CD14-positive monocyte (primary cell): ENCODE measurements at regions not wholly inside any gene's neighbourhood (a gene's known extent, or its start where the extent isn't known, plus 50 kb on each side); places are given as distances from the start of the nearest gene placed in this dataset.

Experiments used
- DNase-seq, 3 donors: peaks; one replicate each; pipeline ENCODE4 v3.0.0-alpha.2; 2011 to 2022
- H2AFZ ChIP-seq: 2 replicates; pipeline ENCODE4 v1.6.0; 2012; ENCODE audit warnings: mild to moderate bottlenecking, low read depth, low read length, inconsistent platforms; ENCODE audit not compliant: insufficient read depth, poor library complexity, severe bottlenecking
- H3K27ac ChIP-seq, 2 donors: 1 replicate in 1 of 2; 2 replicates in 1 of 2; pipeline ENCODE4 v1.5.1; 2012 to 2013; ENCODE audit warnings: low read length in 2 of 2, control low read depth in 1 of 2, inconsistent platforms in 1 of 2, low read depth in 1 of 2, mild to moderate bottlenecking in 1 of 2
- H3K27me3 ChIP-seq, 2 donors: one replicate each; pipeline versions ENCODE4 v1.6.0 to v1.6.1; 2011 to 2013; ENCODE audit warnings: low read length in 2 of 2; ENCODE audit not compliant: control insufficient read depth in 2 of 2, insufficient read depth in 2 of 2
- H3K36me3 ChIP-seq, 2 donors: replicated peaks in 1 of 2; 1 replicate in 1 of 2; 2 replicates in 1 of 2; pipeline versions ENCODE4 v1.5.1 to v1.6.1; 2012 to 2013; ENCODE audit warnings: low read length in 2 of 2, control low read depth in 1 of 2, inconsistent platforms in 1 of 2, mild to moderate bottlenecking in 1 of 2; ENCODE audit not compliant: insufficient read depth in 2 of 2, control insufficient read depth in 1 of 2
- H3K4me1 ChIP-seq, 2 donors: 1 replicate in 1 of 2; 2 replicates in 1 of 2; pipeline versions ENCODE4 v1.5.1 to v1.6.1; 2012 to 2013; ENCODE audit warnings: low read length in 2 of 2, control low read depth in 1 of 2, inconsistent platforms in 1 of 2, mild to moderate bottlenecking in 1 of 2, moderate library complexity in 1 of 2; ENCODE audit not compliant: insufficient read depth in 2 of 2, control insufficient read depth in 1 of 2
- H3K4me2 ChIP-seq: replicated peaks from 2 replicates; pipeline ENCODE3; 2012; ENCODE audit warnings: low read length, moderate library complexity, mild to moderate bottlenecking; ENCODE audit not compliant: poor library complexity, severe bottlenecking; ENCODE audit errors: extremely low read depth
- H3K4me3 ChIP-seq, 3 experiments: fragments of 200-600 bp in 1 of 3; sonication (generic) in 1 of 3; replicated peaks in 1 of 3; 1 replicate in 2 of 3; 2 replicates in 1 of 3; pipeline ENCODE4 v1.5.1; 2011 to 2013; ENCODE audit warnings: low read length in 3 of 3, mild to moderate bottlenecking in 3 of 3, control low read depth in 2 of 3, low read depth in 2 of 3, inconsistent platforms in 1 of 3, moderate library complexity in 1 of 3
- H3K79me2 ChIP-seq: 2 replicates; pipeline ENCODE4 v1.6.0; 2012; ENCODE audit warnings: mild to moderate bottlenecking, control low read depth, inconsistent platforms, low read length, moderate library complexity; ENCODE audit not compliant: insufficient read depth
- H3K9ac ChIP-seq: 2 replicates; pipeline ENCODE4 v1.6.0; 2017; ENCODE audit warnings: low read length, mild to moderate bottlenecking; ENCODE audit not compliant: insufficient read depth, poor library complexity, severe bottlenecking
- H3K9me3 ChIP-seq, 2 donors: replicated peaks in 1 of 2; 1 replicate in 1 of 2; 2 replicates in 1 of 2; pipeline versions ENCODE4 v1.5.1 to v1.6.1; 2012 to 2013; ENCODE audit warnings: low read length in 2 of 2, control low read depth in 1 of 2; ENCODE audit not compliant: control insufficient read depth in 1 of 2, insufficient read depth in 1 of 2
- H4K20me1 ChIP-seq: 2 replicates; pipeline ENCODE4 v1.6.0; 2012; ENCODE audit warnings: mild to moderate bottlenecking, low read length, control low read depth, moderate library complexity; ENCODE audit not compliant: insufficient read depth
- H3K27ac Mint-ChIP-seq, 7 donors: one replicate each; pipeline ENCODE4 v1.8.0; 2020; ENCODE audit warnings: mild to moderate bottlenecking in 7 of 7, mixed read lengths in 7 of 7, moderate library complexity in 6 of 7, inconsistent platforms in 2 of 7
- H3K27me3 Mint-ChIP-seq, 3 donors: one replicate each; pipeline ENCODE4 v1.8.0; 2021 to 2022; ENCODE audit warnings: low read depth in 3 of 3, mild to moderate bottlenecking in 3 of 3, mixed read lengths in 3 of 3, moderate library complexity in 3 of 3, inconsistent platforms in 1 of 3
- H3K36me3 Mint-ChIP-seq, 2 donors: one replicate each; pipeline ENCODE4 v1.8.0; 2020; ENCODE audit warnings: mixed read lengths in 2 of 2, inconsistent platforms in 1 of 2, mild to moderate bottlenecking in 1 of 2
- H3K4me1 Mint-ChIP-seq: one replicate; pipeline ENCODE4 v1.8.0; 2020; ENCODE audit warnings: mild to moderate bottlenecking, mixed read lengths
- H3K4me3 Mint-ChIP-seq, 2 donors: one replicate each; pipeline ENCODE4 v1.8.0; 2020; ENCODE audit warnings: mild to moderate bottlenecking in 2 of 2, mixed read lengths in 2 of 2, moderate library complexity in 1 of 2
- H3K9me3 Mint-ChIP-seq, 7 donors: one replicate each; pipeline ENCODE4 v1.8.0; 2020 to 2022; ENCODE audit warnings: mixed read lengths in 7 of 7, mild to moderate bottlenecking in 6 of 7, moderate library complexity in 6 of 7, inconsistent platforms in 2 of 7
- WGBS: methylation state at CpG from one replicate; pipeline ENCODE4 v1.1.5; 2013; ENCODE audit warnings: missing lambda C conversion rate; ENCODE audit not compliant: insufficient coverage; 5-methylcytosine and 5-hydroxymethylcytosine counted together
- intact Hi-C, 2 donors: fragments of 100-400 bp; cut with micrococcal nuclease; formaldehyde crosslinking; loops; one replicate each; pipeline versions ENCODE4 v1.15.0 to v1.15.1; 2023
- TF ChIP-seq, protein P1 (sequence below): fragments of 200-600 bp; IDR thresholded peaks from one replicate; pipeline ENCODE4 v1.8.0; 2022; ENCODE audit warnings: antibody characterized with exemption, mild to moderate bottlenecking

- no peaks in the 10 kb centered on the region for H3K9me3 ChIP-seq
- Mint-ChIP-seq H3K27me3 (peaks cover 0 to 4% (median 3%) of the 10 kb centered on the region in 3 donors), H3K36me3 (no peaks in the 10 kb centered on the region), H3K27ac (no peak overlapping the region), H3K4me3 (no peak overlapping the region), H3K9me3 (no peaks in the 10 kb centered on the region), H3K4me1 (no peaks in the 10 kb centered on the region)
- H4K20me1 ChIP-seq = no peaks in the 10 kb centered on the region
- no peak overlapping the region for H2AFZ ChIP-seq
- no peak overlapping the region for H3K4me2 ChIP-seq
- H3K27me3 ChIP-seq = no peaks in the 10 kb centered on the region
- TF ChIP-seq, protein P1, sequence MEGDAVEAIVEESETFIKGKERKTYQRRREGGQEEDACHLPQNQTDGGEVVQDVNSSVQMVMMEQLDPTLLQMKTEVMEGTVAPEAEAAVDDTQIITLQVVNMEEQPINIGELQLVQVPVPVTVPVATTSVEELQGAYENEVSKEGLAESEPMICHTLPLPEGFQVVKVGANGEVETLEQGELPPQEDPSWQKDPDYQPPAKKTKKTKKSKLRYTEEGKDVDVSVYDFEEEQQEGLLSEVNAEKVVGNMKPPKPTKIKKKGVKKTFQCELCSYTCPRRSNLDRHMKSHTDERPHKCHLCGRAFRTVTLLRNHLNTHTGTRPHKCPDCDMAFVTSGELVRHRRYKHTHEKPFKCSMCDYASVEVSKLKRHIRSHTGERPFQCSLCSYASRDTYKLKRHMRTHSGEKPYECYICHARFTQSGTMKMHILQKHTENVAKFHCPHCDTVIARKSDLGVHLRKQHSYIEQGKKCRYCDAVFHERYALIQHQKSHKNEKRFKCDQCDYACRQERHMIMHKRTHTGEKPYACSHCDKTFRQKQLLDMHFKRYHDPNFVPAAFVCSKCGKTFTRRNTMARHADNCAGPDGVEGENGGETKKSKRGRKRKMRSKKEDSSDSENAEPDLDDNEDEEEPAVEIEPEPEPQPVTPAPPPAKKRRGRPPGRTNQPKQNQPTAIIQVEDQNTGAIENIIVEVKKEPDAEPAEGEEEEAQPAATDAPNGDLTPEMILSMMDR = no peak
- no peaks in the 10 kb centered on the region for H3K4me1 ChIP-seq
- no peaks in the 10 kb centered on the region for H3K79me2 ChIP-seq
- H3K27ac ChIP-seq = no peak overlapping the region
- no peaks in the 10 kb centered on the region for H3K36me3 ChIP-seq
- H3K9ac ChIP-seq = no peak overlapping the region
- intact Hi-C loops = no loop called here
- DNase-seq = no peak
- H3K4me3 ChIP-seq = no peak overlapping the region
These were observed 596.6 kb downstream of the METTL15 start for GRCh38 chr11:28704801-28705200.

DNA sequence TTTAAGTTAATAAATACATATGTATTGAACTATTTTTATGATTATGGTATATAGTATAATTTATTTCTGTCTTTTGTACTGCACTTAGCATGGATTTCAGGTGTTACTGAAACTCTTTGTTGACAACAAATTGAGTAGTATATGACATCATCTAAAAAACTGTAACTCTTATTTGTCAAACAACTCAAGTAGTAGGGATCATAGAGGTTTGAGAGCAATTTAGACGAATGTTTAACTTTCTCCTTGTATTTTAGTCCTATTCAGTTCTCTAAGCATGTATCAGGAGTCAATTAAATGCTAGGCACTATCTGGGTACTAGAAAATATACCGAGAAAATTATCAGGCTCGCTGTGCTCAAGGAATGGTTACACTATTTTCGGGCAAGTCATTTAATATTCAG, 595.2 kb downstream of the METTL15 start:
- H3K9me3 Mint-ChIP-seq = no peaks in the 10 kb centered on the region
- H3K27ac ChIP-seq = no peak overlapping the region
- H3K79me2 ChIP-seq = no peaks in the 10 kb centered on the region
- no peaks in the 10 kb centered on the region for H3K36me3 Mint-ChIP-seq
- H3K4me2 ChIP-seq = no peak overlapping the region
- H3K9me3 ChIP-seq = no peaks in the 10 kb centered on the region
- no peak overlapping the region for H3K27ac Mint-ChIP-seq
- H3K9ac ChIP-seq = no peak overlapping the region
- H3K36me3 ChIP-seq = no peaks in the 10 kb centered on the region
- peaks cover 0 to 4% (median 3%) of the 10 kb centered on the region in 3 donors for H3K27me3 Mint-ChIP-seq
- no peaks in the 10 kb centered on the region for H3K27me3 ChIP-seq
- H4K20me1 ChIP-seq = no peaks in the 10 kb centered on the region
- no peaks in the 10 kb centered on the region for H3K4me1 ChIP-seq
- no peak overlapping the region for H2AFZ ChIP-seq
- no peak for DNase-seq
- H3K4me1 Mint-ChIP-seq = no peaks in the 10 kb centered on the region
- 100% methylated on average over 1 of the region's 4 CpGs for WGBS
- no peak overlapping the region for H3K4me3 ChIP-seq
- intact Hi-C loops = no loop called here
- TF ChIP-seq, protein P1 = no peak
- H3K4me3 Mint-ChIP-seq = no peak overlapping the region
